GM23338 (cell line): ENCODE measurements at regions not wholly inside any gene's neighbourhood (a gene's known extent, or its start where the extent isn't known, plus 50 kb on each side); places are given as distances from the start of the nearest gene placed in this dataset.

ENCODE experiments used
- ATAC-seq: fragments of 200-7000 bp; cut with Tn5 transposase; 3 replicates; pipeline ENCODE4 v1.9.1; 2020
- DNase-seq: peaks from one replicate; pipeline ENCODE4 v3.0.0-alpha.2; 2015; ENCODE audit warnings: low spot score
- H2AFZ ChIP-seq: fragments of 200-600 bp; sonication (generic); 2 replicates; pipeline ENCODE4 v1.8.0; 2016; ENCODE audit warnings: antibody characterized with exemption, mild to moderate bottlenecking, moderate library complexity
- H3F3A ChIP-seq: fragments of 200-600 bp; sonication (generic); replicated peaks from 2 replicates; pipeline ENCODE4 v1.8.0; 2017; ENCODE audit warnings: antibody characterized with exemption, mixed run types, low read depth
- H3K27ac ChIP-seq: fragments of 200-600 bp; sonication (generic); 2 replicates; pipeline ENCODE4 v1.6.1; 2016; ENCODE audit warnings: low read depth
- H3K27me3 ChIP-seq: fragments of 200-600 bp; sonication (generic); 2 replicates; pipeline ENCODE4 v1.8.0; 2016; ENCODE audit warnings: mild to moderate bottlenecking, mixed run types, moderate library complexity; ENCODE audit not compliant: insufficient read depth
- H3K36me3 ChIP-seq: fragments of 200-600 bp; sonication (generic); 2 replicates; pipeline ENCODE4 v1.8.0; 2016; ENCODE audit warnings: mild to moderate bottlenecking; ENCODE audit not compliant: insufficient read depth
- H3K4me1 ChIP-seq: fragments of 200-600 bp; sonication (generic); 2 replicates; pipeline ENCODE4 v1.8.0; 2016; ENCODE audit warnings: mild to moderate bottlenecking, moderate library complexity; ENCODE audit not compliant: insufficient read depth
- H3K4me2 ChIP-seq: fragments of 200-600 bp; sonication (generic); 2 replicates; pipeline ENCODE4 v1.7.1; 2017; ENCODE audit warnings: mixed run types
- H3K4me3 ChIP-seq: fragments of 200-600 bp; sonication (generic); 2 replicates; pipeline ENCODE4 v1.6.1; 2016; ENCODE audit warnings: mixed run types
- H3K79me2 ChIP-seq: fragments of 200-600 bp; sonication (generic); replicated peaks from 2 replicates; pipeline ENCODE4 v1.8.0; 2017; ENCODE audit warnings: mild to moderate bottlenecking; ENCODE audit not compliant: insufficient read depth
- H3K9me2 ChIP-seq: fragments of 200-600 bp; sonication (generic); 2 replicates; pipeline ENCODE4 v1.8.0; 2017; ENCODE audit not compliant: insufficient read depth
- H4K20me1 ChIP-seq: fragments of 200-600 bp; sonication (generic); replicated peaks from 2 replicates; pipeline ENCODE4 v1.8.0; 2017; ENCODE audit warnings: mild to moderate bottlenecking; ENCODE audit not compliant: insufficient read depth
- H3K27ac Mint-ChIP-seq: 2 replicates; pipeline ENCODE4 v1.8.0; 2020; ENCODE audit warnings: inconsistent platforms, mild to moderate bottlenecking, moderate library complexity, mixed read lengths
- H3K27me3 Mint-ChIP-seq: 3 replicates; pipeline ENCODE4 v1.8.0; 2022; ENCODE audit warnings: low read depth, mild to moderate bottlenecking, moderate library complexity, mixed read lengths, inconsistent platforms; ENCODE audit not compliant: insufficient read depth, poor library complexity
- H3K36me3 Mint-ChIP-seq: 3 replicates; pipeline ENCODE4 v1.8.0; 2021; ENCODE audit warnings: low read depth, mild to moderate bottlenecking, inconsistent platforms, moderate library complexity, mixed read lengths
- H3K4me1 Mint-ChIP-seq: 3 replicates; pipeline ENCODE4 v1.8.0; 2020; ENCODE audit warnings: mild to moderate bottlenecking, inconsistent platforms, mixed read lengths
- H3K4me3 Mint-ChIP-seq: 3 replicates; pipeline ENCODE4 v1.8.0; 2021; ENCODE audit warnings: moderate library complexity, mild to moderate bottlenecking, inconsistent platforms, mixed read lengths
- H3K9me3 Mint-ChIP-seq: 3 replicates; pipeline ENCODE4 v1.8.0; 2020; ENCODE audit warnings: moderate library complexity, mild to moderate bottlenecking, inconsistent platforms, mixed read lengths
- EZH2phosphoT487 ChIP-seq: fragments of 200-600 bp; sonication (generic); IDR thresholded peaks from one replicate; pipeline ENCODE4 v1.8.1; 2018; ENCODE audit warnings: antibody characterized with exemption; ENCODE audit not compliant: unreplicated experiment
- JUNB ChIP-seq: IDR thresholded peaks from one replicate; pipeline ENCODE4 v1.6.1; 2016; ENCODE audit warnings: antibody characterized with exemption; ENCODE audit not compliant: unreplicated experiment
- NANOG ChIP-seq: IDR thresholded peaks from 2 replicates; pipeline ENCODE4 v1.6.1; 2016; ENCODE audit warnings: antibody characterized with exemption, borderline replicate concordance
- POLR2AphosphoS5 ChIP-seq: IDR thresholded peaks from 2 replicates; pipeline ENCODE4 v1.6.1; 2016; ENCODE audit warnings: antibody characterized with exemption, low read depth
- STAT1 ChIP-seq: IDR thresholded peaks from one replicate; pipeline ENCODE4 v1.6.1; 2016; ENCODE audit warnings: antibody characterized with exemption; ENCODE audit not compliant: unreplicated experiment
- ZNF114 ChIP-seq: fragments of 250-450 bp; sonication (Bioruptor Pico); IDR thresholded peaks from 2 replicates; pipeline ENCODE4 v1.5.0; 2020; ENCODE audit warnings: mild to moderate bottlenecking, moderate library complexity
- ZNF331 ChIP-seq: fragments of 250-450 bp; sonication (Bioruptor Pico); IDR thresholded peaks from 2 replicates; pipeline ENCODE4 v1.5.0; 2020; ENCODE audit warnings: low read depth, mild to moderate bottlenecking, moderate library complexity
- ZNF462 ChIP-seq: fragments of 250-450 bp; sonication (Bioruptor Pico); IDR thresholded peaks from 2 replicates; pipeline ENCODE4 v1.5.0; 2020; ENCODE audit warnings: mild to moderate bottlenecking, moderate library complexity
- TF ChIP-seq, protein P1 (sequence below): IDR thresholded peaks from one replicate; pipeline ENCODE4 v1.6.1; 2018; ENCODE audit warnings: antibody characterized with exemption; ENCODE audit not compliant: unreplicated experiment
- TF ChIP-seq, protein P2 (sequence below), 2 experiments: fragments of 200-600 bp in 1 of 2; sonication (generic) in 1 of 2; conservative IDR thresholded peaks; 2 replicates each; pipeline versions ENCODE4 v1.5.1 to v1.6.1; 2016 to 2017; ENCODE audit warnings: antibody characterized with exemption in 2 of 2, low read depth in 2 of 2, mild to moderate bottlenecking in 2 of 2, moderate library complexity in 1 of 2

DNA sequence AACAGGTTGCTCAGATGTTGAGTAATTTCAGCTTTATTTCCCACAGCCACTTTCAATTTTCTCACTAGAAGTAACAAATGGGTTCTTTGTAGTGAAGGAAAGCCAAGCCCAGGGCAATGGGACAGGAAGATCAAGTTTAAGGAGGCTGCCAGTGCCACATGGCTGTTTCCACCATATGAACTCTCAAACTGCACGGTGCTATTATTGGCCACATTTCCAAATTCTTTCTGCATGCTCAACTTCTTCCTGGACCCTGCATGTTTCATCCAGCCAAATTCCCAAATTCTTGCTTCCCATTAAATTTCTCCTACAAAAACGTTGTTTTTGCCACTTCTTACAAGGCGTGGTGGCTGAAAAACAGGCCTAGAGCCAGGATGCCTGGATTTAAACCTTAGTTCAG, 193.3 kb upstream of the SPHKAP start (continued):
- TF ChIP-seq ZNF462 (CRISPR knock-in tag) (no peak), ZNF331 (CRISPR knock-in tag) (no peak), POLR2AphosphoS5 (no peak)

- no peak for DNase-seq
- H3K9me2 ChIP-seq, result peaks cover 7% of the 10 kb centered on the region; the same call in 1 of the 2 replicates
Measured at GRCh38 chr2:228373191-228373590, 191.7 kb upstream of the SPHKAP start.

GRCh38 chr2:228372212-228372611, 190.7 kb upstream of the SPHKAP start:
- Histone ChIP-seq H3K36me3 (no peaks in the 10 kb centered on the region), H3F3A (no peaks in the 10 kb centered on the region), H4K20me1 (no peaks in the 10 kb centered on the region), H3K4me3 (no peak overlapping the region), H2AFZ (no peak overlapping the region), H3K4me1 (no peaks in the 10 kb centered on the region), H3K79me2 (no peaks in the 10 kb centered on the region), H3K4me2 (no peak overlapping the region), H3K9me2 (peaks cover 7% of the 10 kb centered on the region; the same call in 1 of the 2 replicates), H3K27ac (no peak overlapping the region), H3K27me3 (no peaks in the 10 kb centered on the region)
- Mint-ChIP-seq H3K9me3 (no peaks in the 10 kb centered on the region; the same call in 2 of the 3 replicates), H3K4me3 (no peak overlapping the region), H3K27me3 (peaks cover 1% of the 10 kb centered on the region), H3K27ac (no peak overlapping the region), H3K4me1 (no peaks in the 10 kb centered on the region), H3K36me3 (no peaks in the 10 kb centered on the region)
- DNase-seq (no peak), ATAC-seq (no peak)
- no peak for TF ChIP-seq NANOG
- no peak for TF ChIP-seq STAT1
- no peak for TF ChIP-seq ZNF114 (CRISPR knock-in tag)
- TF ChIP-seq, protein P1, sequence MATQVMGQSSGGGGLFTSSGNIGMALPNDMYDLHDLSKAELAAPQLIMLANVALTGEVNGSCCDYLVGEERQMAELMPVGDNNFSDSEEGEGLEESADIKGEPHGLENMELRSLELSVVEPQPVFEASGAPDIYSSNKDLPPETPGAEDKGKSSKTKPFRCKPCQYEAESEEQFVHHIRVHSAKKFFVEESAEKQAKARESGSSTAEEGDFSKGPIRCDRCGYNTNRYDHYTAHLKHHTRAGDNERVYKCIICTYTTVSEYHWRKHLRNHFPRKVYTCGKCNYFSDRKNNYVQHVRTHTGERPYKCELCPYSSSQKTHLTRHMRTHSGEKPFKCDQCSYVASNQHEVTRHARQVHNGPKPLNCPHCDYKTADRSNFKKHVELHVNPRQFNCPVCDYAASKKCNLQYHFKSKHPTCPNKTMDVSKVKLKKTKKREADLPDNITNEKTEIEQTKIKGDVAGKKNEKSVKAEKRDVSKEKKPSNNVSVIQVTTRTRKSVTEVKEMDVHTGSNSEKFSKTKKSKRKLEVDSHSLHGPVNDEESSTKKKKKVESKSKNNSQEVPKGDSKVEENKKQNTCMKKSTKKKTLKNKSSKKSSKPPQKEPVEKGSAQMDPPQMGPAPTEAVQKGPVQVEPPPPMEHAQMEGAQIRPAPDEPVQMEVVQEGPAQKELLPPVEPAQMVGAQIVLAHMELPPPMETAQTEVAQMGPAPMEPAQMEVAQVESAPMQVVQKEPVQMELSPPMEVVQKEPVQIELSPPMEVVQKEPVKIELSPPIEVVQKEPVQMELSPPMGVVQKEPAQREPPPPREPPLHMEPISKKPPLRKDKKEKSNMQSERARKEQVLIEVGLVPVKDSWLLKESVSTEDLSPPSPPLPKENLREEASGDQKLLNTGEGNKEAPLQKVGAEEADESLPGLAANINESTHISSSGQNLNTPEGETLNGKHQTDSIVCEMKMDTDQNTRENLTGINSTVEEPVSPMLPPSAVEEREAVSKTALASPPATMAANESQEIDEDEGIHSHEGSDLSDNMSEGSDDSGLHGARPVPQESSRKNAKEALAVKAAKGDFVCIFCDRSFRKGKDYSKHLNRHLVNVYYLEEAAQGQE, result no peak
- no peak for TF ChIP-seq JUNB
- TF ChIP-seq, protein P2, sequence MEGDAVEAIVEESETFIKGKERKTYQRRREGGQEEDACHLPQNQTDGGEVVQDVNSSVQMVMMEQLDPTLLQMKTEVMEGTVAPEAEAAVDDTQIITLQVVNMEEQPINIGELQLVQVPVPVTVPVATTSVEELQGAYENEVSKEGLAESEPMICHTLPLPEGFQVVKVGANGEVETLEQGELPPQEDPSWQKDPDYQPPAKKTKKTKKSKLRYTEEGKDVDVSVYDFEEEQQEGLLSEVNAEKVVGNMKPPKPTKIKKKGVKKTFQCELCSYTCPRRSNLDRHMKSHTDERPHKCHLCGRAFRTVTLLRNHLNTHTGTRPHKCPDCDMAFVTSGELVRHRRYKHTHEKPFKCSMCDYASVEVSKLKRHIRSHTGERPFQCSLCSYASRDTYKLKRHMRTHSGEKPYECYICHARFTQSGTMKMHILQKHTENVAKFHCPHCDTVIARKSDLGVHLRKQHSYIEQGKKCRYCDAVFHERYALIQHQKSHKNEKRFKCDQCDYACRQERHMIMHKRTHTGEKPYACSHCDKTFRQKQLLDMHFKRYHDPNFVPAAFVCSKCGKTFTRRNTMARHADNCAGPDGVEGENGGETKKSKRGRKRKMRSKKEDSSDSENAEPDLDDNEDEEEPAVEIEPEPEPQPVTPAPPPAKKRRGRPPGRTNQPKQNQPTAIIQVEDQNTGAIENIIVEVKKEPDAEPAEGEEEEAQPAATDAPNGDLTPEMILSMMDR (conservative IDR thresholded peaks at IDR 0.05; ENCODE audit: low read depth in 2 of 2), result no peak
- TF ChIP-seq POLR2AphosphoS5, result no peak
- TF ChIP-seq ZNF331 (CRISPR knock-in tag), result no peak

More at GRCh38 chr2:228373191-228373590, 191.7 kb upstream of the SPHKAP start:
- Histone ChIP-seq H4K20me1 (no peaks in the 10 kb centered on the region), H3K79me2 (no peaks in the 10 kb centered on the region), H3K27ac (no peak overlapping the region), H3K36me3 (no peaks in the 10 kb centered on the region), H2AFZ (no peak overlapping the region), H3K27me3 (no peaks in the 10 kb centered on the region), H3K4me1 (no peaks in the 10 kb centered on the region), H3F3A (no peaks in the 10 kb centered on the region), H3K4me2 (no peak overlapping the region), H3K4me3 (no peak overlapping the region)
- no peak overlapping the region for H3K4me3 Mint-ChIP-seq
- no peaks in the 10 kb centered on the region for H3K36me3 Mint-ChIP-seq
- no peak for ATAC-seq
- no peaks in the 10 kb centered on the region; the same call in 2 of the 3 replicates for H3K9me3 Mint-ChIP-seq
- no peak overlapping the region for H3K27ac Mint-ChIP-seq
- peaks cover 1% of the 10 kb centered on the region for H3K27me3 Mint-ChIP-seq
- H3K4me1 Mint-ChIP-seq, result no peaks in the 10 kb centered on the region
- no peak for TF ChIP-seq EZH2phosphoT487
